Muscle layer of duodenum (tissue), 2 donors: ENCODE measurements at regions not wholly inside any gene's neighbourhood (a gene's known extent, or its start where the extent isn't known, plus 50 kb on each side); places are given as distances from the start of the nearest gene placed in this dataset.
"Not testable (repeated sequence)": the region's sequence is repeated elsewhere in the genome, so short reads cannot be mapped to it uniquely, and the experiment has no call there.

Experiments
- H3K27ac ChIP-seq: one replicate; pipeline ENCODE4 v1.7.0; 2013; ENCODE audit warnings: mild to moderate bottlenecking, low read length
- H3K27me3 ChIP-seq: one replicate; pipeline ENCODE4 v1.7.0; 2013; ENCODE audit warnings: low read depth, mild to moderate bottlenecking, control low read depth, low read length
- H3K36me3 ChIP-seq, 2 donors: one replicate each; pipeline ENCODE4 v1.7.0; 2013; ENCODE audit warnings: low read length in 2 of 2, control low read depth in 1 of 2, mild to moderate bottlenecking in 1 of 2; ENCODE audit not compliant: insufficient read depth in 2 of 2, control insufficient read depth in 1 of 2
- H3K4me1 ChIP-seq, 2 donors: one replicate each; pipeline ENCODE4 v1.7.0; 2013; ENCODE audit warnings: low read length in 2 of 2, mild to moderate bottlenecking in 2 of 2, control low read depth in 1 of 2, moderate library complexity in 1 of 2; ENCODE audit not compliant: insufficient read depth in 2 of 2, control insufficient read depth in 1 of 2
- H3K4me3 ChIP-seq, 2 donors: one replicate each; pipeline ENCODE4 v1.7.0; 2013; ENCODE audit warnings: low read length in 2 of 2, low read depth in 1 of 2, mild to moderate bottlenecking in 1 of 2
- H3K9me3 ChIP-seq, 2 donors: one replicate each; pipeline ENCODE4 v1.7.0; 2013; ENCODE audit warnings: low read length in 2 of 2, control low read depth in 1 of 2, mild to moderate bottlenecking in 1 of 2; ENCODE audit not compliant: control insufficient read depth in 1 of 2
- donor health status: healthy.

DNA sequence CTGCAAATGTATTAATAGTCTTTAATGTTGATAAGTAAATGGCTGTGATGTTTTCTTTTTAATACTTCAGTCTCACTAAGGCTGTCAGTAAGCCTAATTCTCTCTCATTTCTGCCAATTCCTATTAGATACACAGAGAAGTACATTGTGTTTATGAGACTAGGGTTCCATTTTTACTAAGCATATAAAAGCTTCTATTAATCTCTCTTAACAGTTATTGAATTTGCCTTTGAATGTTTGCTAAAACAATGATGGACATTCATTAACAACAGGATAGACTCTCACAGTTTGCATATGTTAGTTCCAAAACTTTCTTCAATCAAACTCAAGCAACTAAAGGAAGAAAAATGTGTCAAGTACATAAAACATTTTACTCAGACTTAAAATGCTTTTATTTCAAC is 659.3 kb downstream of the TLE1 start:
- H3K27ac ChIP-seq = no peak overlapping the region
- no peaks in the 10 kb centered on the region for H3K36me3 ChIP-seq

GRCh38 chr9:81028504-81028903 is 660.8 kb downstream of the TLE1 start:
- H3K9me3 ChIP-seq = no peaks in the 10 kb centered on the region
- no peak overlapping the region for H3K27ac ChIP-seq
- H3K36me3 ChIP-seq = no peaks in the 10 kb centered on the region
- H3K4me3 ChIP-seq = no peak overlapping the region
- H3K27me3 ChIP-seq = no peaks in the 10 kb centered on the region
- H3K4me1 ChIP-seq = peaks cover 3 to 4% of the 10 kb centered on the region in 2 donors

More for the DNA sequence above, 659.3 kb downstream of the TLE1 start:
- Histone ChIP-seq H3K4me1 (peaks cover 3 to 4% of the 10 kb centered on the region in 2 donors), H3K27me3 (no peaks in the 10 kb centered on the region), H3K4me3 (no peak overlapping the region), H3K9me3 (no peaks in the 10 kb centered on the region)

GRCh38 chr9:81022177-81022576 is 667.2 kb downstream of the TLE1 start:
- Histone ChIP-seq H3K27me3 (no peaks in the 10 kb centered on the region), H3K27ac (no peak overlapping the region), H3K9me3 (no peaks in the 10 kb centered on the region), H3K4me1 (no peaks in the 10 kb centered on the region), H3K36me3 (no peaks in the 10 kb centered on the region), H3K4me3 (no peak overlapping the region)

- H3K27ac ChIP-seq, H3K4me1 ChIP-seq, H3K36me3 ChIP-seq, H3K4me3 ChIP-seq, H3K27me3 ChIP-seq, H3K9me3 ChIP-seq: not testable (repeated sequence)
Measured at GRCh38 chr9:81014945-81015344, 674.4 kb downstream of the TLE1 start.

- not testable (repeated sequence) for H3K4me1 ChIP-seq, H3K27ac ChIP-seq, H3K9me3 ChIP-seq, H3K4me3 ChIP-seq, H3K27me3 ChIP-seq, H3K36me3 ChIP-seq
Measured at GRCh38 chr9:81013191-81013590, 676.2 kb downstream of the TLE1 start.

- Histone ChIP-seq H3K9me3 (no peaks in the 10 kb centered on the region), H3K27ac (no peak overlapping the region), H3K4me1 (no peaks in the 10 kb centered on the region), H3K4me3 (no peak overlapping the region), H3K36me3 (no peaks in the 10 kb centered on the region), H3K27me3 (no peaks in the 10 kb centered on the region)
Measured at GRCh38 chr9:81002906-81003305, 686.4 kb downstream of the TLE1 start.

DNA sequence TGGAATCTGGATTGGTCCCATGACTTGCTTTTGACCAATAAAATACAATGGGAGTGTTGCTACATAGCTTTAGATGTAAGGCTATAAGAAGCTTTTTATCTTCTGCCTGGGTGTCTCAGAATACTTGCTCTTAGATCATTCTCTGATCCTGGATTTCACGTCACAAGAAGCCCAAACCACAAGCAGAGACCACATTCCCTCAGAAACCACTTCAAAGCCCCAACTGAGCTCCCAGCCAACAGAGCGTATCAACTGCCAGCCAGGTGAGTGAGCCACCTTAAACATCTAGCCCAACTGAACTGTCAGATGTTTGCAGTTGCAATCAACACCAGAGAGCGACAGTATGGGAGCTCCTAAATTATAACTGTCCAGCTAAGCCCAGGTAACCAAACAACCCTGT is 687.1 kb downstream of the TLE1 start:
- Histone ChIP-seq H3K27me3 (no peaks in the 10 kb centered on the region), H3K4me1 (no peaks in the 10 kb centered on the region), H3K9me3 (no peaks in the 10 kb centered on the region), H3K4me3 (no peak overlapping the region), H3K36me3 (no peaks in the 10 kb centered on the region), H3K27ac (no peak overlapping the region)

- Histone ChIP-seq H3K27me3 (no peaks in the 10 kb centered on the region), H3K4me3 (no peak overlapping the region), H3K4me1 (no peaks in the 10 kb centered on the region), H3K36me3 (no peaks in the 10 kb centered on the region), H3K9me3 (no peaks in the 10 kb centered on the region), H3K27ac (no peak overlapping the region)
Measured at GRCh38 chr9:80995759-80996158, 693.6 kb downstream of the TLE1 start.

DNA sequence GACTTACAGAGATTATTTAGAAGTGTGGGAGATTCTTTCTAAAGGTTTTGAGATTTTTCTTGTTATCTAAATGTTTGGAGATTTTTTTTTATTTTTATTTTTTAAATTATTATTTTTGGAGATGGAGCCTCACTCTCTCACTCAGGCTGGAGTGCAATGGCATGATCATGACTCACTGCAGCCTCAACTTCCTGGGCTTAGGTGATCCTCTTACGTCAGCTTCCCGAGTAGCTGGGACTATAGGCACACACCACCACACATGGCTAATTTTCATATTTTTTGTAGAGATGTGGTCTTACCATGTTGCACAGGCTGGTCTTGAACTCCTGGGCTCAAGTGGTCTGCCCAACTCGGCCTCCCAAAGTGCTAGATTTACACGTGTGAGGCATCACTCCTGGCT is 694.5 kb downstream of the TLE1 start:
- Histone ChIP-seq H3K4me1 (no peaks in the 10 kb centered on the region), H3K4me3 (no peak overlapping the region), H3K27ac (no peak overlapping the region)

GRCh38 chr9:80985595-80985994 is 703.8 kb downstream of the TLE1 start:
- not testable (repeated sequence) for H3K36me3 ChIP-seq, H3K9me3 ChIP-seq, H3K4me3 ChIP-seq, H3K27me3 ChIP-seq, H3K4me1 ChIP-seq, H3K27ac ChIP-seq

More for the DNA sequence above, 694.5 kb downstream of the TLE1 start:
- Histone ChIP-seq H3K36me3 (no peaks in the 10 kb centered on the region), H3K9me3 (no peaks in the 10 kb centered on the region), H3K27me3 (no peaks in the 10 kb centered on the region)

DNA sequence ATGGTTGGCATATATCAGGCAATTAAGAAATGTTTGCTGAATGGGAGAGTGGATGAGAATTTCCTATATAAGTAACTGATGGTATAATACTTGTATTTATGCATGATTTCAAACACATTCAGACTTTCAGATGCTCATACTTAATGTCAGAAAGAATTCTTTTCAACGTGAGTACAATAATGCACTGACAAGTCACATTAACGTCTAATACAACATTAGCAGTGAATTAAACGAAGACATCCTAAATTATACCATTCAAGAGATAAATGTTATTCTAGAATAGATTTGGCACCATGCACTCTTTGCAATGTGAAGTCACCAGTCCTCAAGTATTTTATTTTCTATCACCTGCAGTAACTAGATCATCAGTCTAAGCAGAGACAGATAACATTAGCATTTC is 712.9 kb downstream of the TLE1 start:
- Histone ChIP-seq H3K27me3 (no peaks in the 10 kb centered on the region), H3K4me3 (no peak overlapping the region), H3K27ac (no peak overlapping the region), H3K4me1 (no peaks in the 10 kb centered on the region), H3K9me3 (no peaks in the 10 kb centered on the region), H3K36me3 (no peaks in the 10 kb centered on the region)

- H3K9me3 ChIP-seq, H3K4me3 ChIP-seq, H3K27me3 ChIP-seq, H3K4me1 ChIP-seq, H3K27ac ChIP-seq, H3K36me3 ChIP-seq: not testable (repeated sequence)
Measured at GRCh38 chr9:80970377-80970776, 719.0 kb downstream of the TLE1 start.
